ENCODE measurements at regions not wholly inside any gene's neighbourhood (a gene's known extent, or its start where the extent isn't known, plus 50 kb on each side); places are given as distances from the start of the nearest gene placed in this dataset.

DNA sequence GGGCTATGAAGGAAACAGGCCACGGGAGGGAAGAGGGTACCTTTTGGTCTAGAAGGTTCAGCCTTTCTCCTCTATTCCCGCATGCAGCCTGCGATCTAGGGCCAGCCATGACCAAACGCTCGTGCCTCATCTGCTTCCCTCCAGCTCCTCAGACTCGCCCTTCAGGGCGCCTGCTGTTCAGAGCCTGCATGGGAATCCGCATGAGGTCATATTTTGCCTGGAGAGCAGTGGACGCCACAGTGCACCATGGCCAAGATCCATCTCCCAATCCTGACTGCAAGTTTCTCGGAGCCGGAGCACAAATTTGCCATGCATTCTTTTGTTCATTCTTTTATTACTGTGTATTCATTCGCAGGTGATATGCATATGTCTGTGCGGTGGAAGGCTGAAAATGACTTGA lies 608.1 kb downstream of the QKI start:
- no peak for TF ChIP-seq EZH2phosphoT487 (IDR thresholded peaks at IDR 0.05; ENCODE audit: low read depth)
- TF ChIP-seq, protein P1, sequence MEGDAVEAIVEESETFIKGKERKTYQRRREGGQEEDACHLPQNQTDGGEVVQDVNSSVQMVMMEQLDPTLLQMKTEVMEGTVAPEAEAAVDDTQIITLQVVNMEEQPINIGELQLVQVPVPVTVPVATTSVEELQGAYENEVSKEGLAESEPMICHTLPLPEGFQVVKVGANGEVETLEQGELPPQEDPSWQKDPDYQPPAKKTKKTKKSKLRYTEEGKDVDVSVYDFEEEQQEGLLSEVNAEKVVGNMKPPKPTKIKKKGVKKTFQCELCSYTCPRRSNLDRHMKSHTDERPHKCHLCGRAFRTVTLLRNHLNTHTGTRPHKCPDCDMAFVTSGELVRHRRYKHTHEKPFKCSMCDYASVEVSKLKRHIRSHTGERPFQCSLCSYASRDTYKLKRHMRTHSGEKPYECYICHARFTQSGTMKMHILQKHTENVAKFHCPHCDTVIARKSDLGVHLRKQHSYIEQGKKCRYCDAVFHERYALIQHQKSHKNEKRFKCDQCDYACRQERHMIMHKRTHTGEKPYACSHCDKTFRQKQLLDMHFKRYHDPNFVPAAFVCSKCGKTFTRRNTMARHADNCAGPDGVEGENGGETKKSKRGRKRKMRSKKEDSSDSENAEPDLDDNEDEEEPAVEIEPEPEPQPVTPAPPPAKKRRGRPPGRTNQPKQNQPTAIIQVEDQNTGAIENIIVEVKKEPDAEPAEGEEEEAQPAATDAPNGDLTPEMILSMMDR (IDR thresholded peaks at IDR 0.05; ENCODE audit: low read depth, low read length) = no peak
- Histone ChIP-seq H3K79me2 (ENCODE audit: low read length) (no peaks in the 10 kb centered on the region), H4K20me1 (ENCODE audit: insufficient read depth, low read length) (no peaks in the 10 kb centered on the region), H3K27ac (ENCODE audit: low read length) (no peak overlapping the region), H3K4me1 (ENCODE audit: low read length) (no peaks in the 10 kb centered on the region), H3K27me3 (ENCODE audit: low read depth, low read length) (peaks cover 6% of the 10 kb centered on the region; the same call in 1 of the 2 replicates), H3K4me3 (ENCODE audit: low read length) (no peak overlapping the region), H3K36me3 (replicated peaks; ENCODE audit: low read depth, low read length) (no peaks in the 10 kb centered on the region), H3K4me2 (ENCODE audit: low read length) (no peak overlapping the region), H3K9me3 (ENCODE audit: insufficient read depth, low read length) (no peaks in the 10 kb centered on the region), H3K9ac (ENCODE audit: low read length) (no peak overlapping the region), H2AFZ (ENCODE audit: low read depth, low read length) (no peak overlapping the region)

DNA sequence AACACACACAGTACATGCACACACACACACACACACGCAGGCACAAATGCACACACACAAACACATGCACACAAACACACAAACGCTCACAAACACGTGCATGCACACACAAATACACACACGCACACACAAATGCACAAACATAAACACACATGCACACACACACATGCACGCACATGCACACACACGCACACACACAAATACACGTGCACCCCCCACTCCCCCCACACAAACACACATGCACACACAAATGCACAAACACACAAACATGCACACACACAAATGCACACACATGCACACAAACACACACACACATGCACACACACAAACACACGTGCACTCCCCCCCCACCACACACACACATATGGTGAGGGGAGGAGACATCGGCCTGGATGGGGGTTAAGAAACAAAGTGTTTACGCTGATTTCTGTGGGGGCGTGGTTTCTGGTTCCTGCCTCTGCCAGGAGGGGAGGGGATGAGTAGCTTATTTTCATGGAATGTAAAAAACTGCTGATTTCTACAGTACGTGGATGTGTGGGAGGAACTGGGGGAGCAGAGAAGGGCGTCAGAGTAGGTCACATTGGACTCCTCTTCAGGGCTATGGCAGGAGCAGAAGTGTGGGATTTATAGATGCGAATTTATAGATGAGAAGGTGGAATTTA lies 607.2 kb downstream of the QKI start:
- no peaks in the 10 kb centered on the region for H4K20me1 ChIP-seq (ENCODE audit: insufficient read depth, low read length)
- no peak overlapping the region for H3K9ac ChIP-seq (ENCODE audit: low read length)
- peaks cover 3% of the 10 kb centered on the region; the same call in 1 of the 2 replicates for H3K27me3 ChIP-seq (ENCODE audit: low read depth, low read length)
- H3K4me2 ChIP-seq (ENCODE audit: low read length) = no peak overlapping the region
- no peak overlapping the region for H3K4me3 ChIP-seq (ENCODE audit: low read length)
- TF ChIP-seq, protein P1 (IDR thresholded peaks at IDR 0.05; ENCODE audit: low read depth, low read length) = no peak
- no peak for TF ChIP-seq EZH2phosphoT487 (IDR thresholded peaks at IDR 0.05; ENCODE audit: low read depth)
- no peaks in the 10 kb centered on the region for H3K36me3 ChIP-seq (replicated peaks; ENCODE audit: low read depth, low read length)
- no peak overlapping the region for H3K27ac ChIP-seq (ENCODE audit: low read length)
- no peaks in the 10 kb centered on the region for H3K9me3 ChIP-seq (ENCODE audit: insufficient read depth, low read length)
- no peak overlapping the region for H2AFZ ChIP-seq (ENCODE audit: low read depth, low read length)
- H3K79me2 ChIP-seq (ENCODE audit: low read length) = no peaks in the 10 kb centered on the region
- no peaks in the 10 kb centered on the region for H3K4me1 ChIP-seq (ENCODE audit: low read length)

DNA sequence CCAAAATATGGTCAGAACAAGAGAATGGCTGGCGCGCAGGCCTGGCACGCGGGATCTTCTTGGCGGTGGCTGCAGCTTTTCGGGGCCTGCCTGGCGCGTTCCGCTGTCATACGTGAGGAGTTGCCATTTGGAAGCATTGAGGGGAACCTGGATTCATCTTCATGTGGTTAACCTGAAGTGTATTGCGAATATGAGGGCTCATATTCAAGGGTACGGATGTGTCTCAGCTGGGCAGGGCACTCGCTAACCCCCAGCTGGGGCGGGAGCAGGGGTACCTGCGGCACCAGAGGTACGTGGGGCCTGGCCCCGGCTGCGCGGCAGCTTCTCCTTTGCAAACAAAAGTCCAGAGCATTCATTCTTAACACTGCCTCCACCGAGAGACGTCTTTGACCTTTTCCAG lies 605.6 kb downstream of the QKI start:
- H3K36me3 ChIP-seq (replicated peaks; ENCODE audit: low read depth, low read length) = no peaks in the 10 kb centered on the region
- H3K4me3 ChIP-seq (ENCODE audit: low read length) = no peak overlapping the region
- no peak overlapping the region for H2AFZ ChIP-seq (ENCODE audit: low read depth, low read length)
- no peak overlapping the region for H3K27ac ChIP-seq (ENCODE audit: low read length)
- TF ChIP-seq, protein P1 (IDR thresholded peaks at IDR 0.05; ENCODE audit: low read depth, low read length) = no peak
- no peak for TF ChIP-seq EZH2phosphoT487 (IDR thresholded peaks at IDR 0.05; ENCODE audit: low read depth)
- no peaks in the 10 kb centered on the region for H3K79me2 ChIP-seq (ENCODE audit: low read length)
- no peaks in the 10 kb centered on the region for H3K4me1 ChIP-seq (ENCODE audit: low read length)
- H3K4me2 ChIP-seq (ENCODE audit: low read length) = no peak overlapping the region
- no peak overlapping the region for H3K9ac ChIP-seq (ENCODE audit: low read length)
- no peaks in the 10 kb centered on the region for H3K27me3 ChIP-seq (ENCODE audit: low read depth, low read length)
- H4K20me1 ChIP-seq (ENCODE audit: insufficient read depth, low read length) = no peaks in the 10 kb centered on the region
- no peaks in the 10 kb centered on the region for H3K9me3 ChIP-seq (ENCODE audit: insufficient read depth, low read length)

DNA sequence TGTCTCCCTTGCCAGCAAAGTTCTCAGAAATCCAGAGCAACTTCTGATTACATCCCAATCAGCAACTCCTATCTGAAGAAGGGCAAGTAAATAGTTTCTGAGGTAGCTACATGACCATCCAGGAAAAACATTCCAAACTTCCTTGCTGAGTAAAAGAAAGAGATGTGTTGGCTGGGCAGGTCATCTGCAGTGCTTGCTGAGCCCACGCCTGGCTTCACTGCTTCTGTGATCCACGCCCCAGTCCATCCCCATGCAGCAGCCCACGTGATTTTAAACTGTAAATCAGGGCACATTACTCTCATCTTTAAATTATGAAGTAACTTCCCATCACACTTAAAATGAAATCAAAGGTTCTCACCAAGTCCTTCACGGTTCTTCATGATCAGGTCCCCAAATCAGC lies 603.6 kb downstream of the QKI start:
- H3K9ac ChIP-seq (ENCODE audit: low read length) = no peak overlapping the region
- H3K36me3 ChIP-seq (replicated peaks; ENCODE audit: low read depth, low read length) = no peaks in the 10 kb centered on the region
- H3K27ac ChIP-seq (ENCODE audit: low read length) = no peak overlapping the region
- H3K4me3 ChIP-seq (ENCODE audit: low read length) = no peak overlapping the region
- H4K20me1 ChIP-seq (ENCODE audit: insufficient read depth, low read length) = no peaks in the 10 kb centered on the region
- no peaks in the 10 kb centered on the region for H3K27me3 ChIP-seq (ENCODE audit: low read depth, low read length)
- H3K4me1 ChIP-seq (ENCODE audit: low read length) = no peaks in the 10 kb centered on the region
- no peak overlapping the region for H2AFZ ChIP-seq (ENCODE audit: low read depth, low read length)
- H3K79me2 ChIP-seq (ENCODE audit: low read length) = no peaks in the 10 kb centered on the region
- H3K4me2 ChIP-seq (ENCODE audit: low read length) = no peak overlapping the region
- no peaks in the 10 kb centered on the region for H3K9me3 ChIP-seq (ENCODE audit: insufficient read depth, low read length)
- TF ChIP-seq, protein P1 (IDR thresholded peaks at IDR 0.05; ENCODE audit: low read depth, low read length) = no peak
- no peak for TF ChIP-seq EZH2phosphoT487 (IDR thresholded peaks at IDR 0.05; ENCODE audit: low read depth)
